Ammon's horn (tissue), 1 donor: ENCODE measurements at regions not wholly inside any gene's neighbourhood (a gene's known extent, or its start where the extent isn't known, plus 50 kb on each side); places are given as distances from the start of the nearest gene placed in this dataset.
A peak's percentile ranks its signal among the peaks of the same experiment; 100 is the strongest.

Experiments used
- DNase-seq: peaks from one replicate; pipeline ENCODE4 v3.0.0-alpha.2; 2016; ENCODE audit warnings: low spot score

DNA sequence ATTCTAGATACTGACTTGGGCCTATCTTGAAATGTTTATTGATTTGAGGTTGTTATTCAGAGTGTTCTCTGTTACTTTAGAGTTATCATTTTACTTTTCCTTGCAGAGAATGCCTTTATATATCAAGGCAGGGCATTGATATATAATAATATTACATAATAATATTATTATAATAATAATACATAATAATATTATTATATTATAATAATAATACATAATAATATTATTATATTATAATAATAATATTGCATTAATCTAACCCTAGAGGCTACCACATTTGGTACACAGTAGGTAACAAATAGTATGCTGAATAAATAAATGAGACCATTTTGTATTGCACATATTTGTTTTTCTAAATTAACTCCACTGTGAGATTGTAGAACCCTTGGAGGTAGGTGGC is 216.3 kb downstream of the EFHB start:
- no peak for DNase-seq

GRCh38 chr3:19711160-19711782 is 222.7 kb downstream of the EFHB start:
- DNase-seq = no peak

GRCh38 chr3:19702416-19703078 is 231.5 kb downstream of the EFHB start:
- DNase-seq = no peak

DNA sequence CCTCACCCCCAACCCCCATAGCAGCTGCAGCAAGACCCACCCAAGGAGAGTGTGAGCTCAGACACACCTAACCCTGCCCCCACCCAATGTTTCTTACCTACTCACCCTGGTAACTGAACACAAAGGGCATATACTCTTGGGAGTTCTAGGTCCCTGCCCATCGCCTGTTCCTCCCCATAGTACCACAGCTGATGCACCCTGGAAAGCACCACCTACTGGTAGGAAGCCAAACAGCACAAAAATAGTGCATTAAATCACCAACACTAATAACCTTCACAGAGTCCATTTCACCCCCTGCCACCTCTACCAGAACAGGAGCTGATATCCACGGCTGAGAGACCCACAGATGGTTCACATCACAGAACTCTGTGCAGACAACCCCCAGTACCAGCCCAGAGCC is 245.2 kb downstream of the EFHB start:
- DNase-seq = no peak

- no peak for DNase-seq
These were observed 265.9 kb downstream of the EFHB start for GRCh38 chr3:19668163-19668562.

DNA sequence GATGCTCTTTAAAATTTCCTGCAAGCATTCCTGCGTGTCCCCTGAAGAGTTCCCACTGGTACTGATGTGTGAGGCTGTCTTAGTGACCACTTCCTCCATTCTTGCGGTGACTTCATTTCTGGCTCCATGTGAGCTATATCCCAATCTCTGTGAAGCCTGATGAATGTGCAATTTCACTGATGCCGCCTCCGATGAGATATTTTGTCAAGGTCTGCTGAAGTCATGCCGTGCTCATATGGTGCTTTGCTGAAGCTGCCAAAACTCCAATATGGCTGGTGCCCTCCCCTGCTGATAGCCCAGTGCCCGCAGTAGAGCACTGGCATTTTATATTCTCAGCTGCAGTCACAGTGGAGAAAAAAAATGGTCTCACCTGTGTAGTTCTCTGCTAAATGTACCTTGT is 271.5 kb downstream of the EFHB start:
- DNase-seq = peak; percentile 4

- DNase-seq = no peak
These were observed 281.7 kb downstream of the EFHB start for GRCh38 chr3:19652336-19652735.

DNA sequence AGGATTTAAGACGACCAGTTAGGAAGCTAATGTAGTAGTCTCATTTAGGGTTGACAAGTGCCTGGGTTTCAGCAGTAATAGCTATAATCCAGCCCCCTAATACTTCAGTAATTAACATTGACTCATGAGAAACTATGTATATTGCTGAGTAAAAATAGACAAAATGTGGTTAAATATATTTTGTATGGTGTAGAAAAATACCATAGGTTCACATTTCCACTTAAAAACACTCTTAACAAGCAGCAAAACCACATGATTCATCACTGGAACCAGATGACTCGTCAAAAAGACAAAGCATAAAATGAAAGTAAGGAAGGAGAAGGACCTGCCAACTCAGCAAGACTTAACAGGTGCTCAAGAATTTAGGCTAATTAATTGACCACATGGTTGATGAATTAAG is 288.9 kb downstream of the EFHB start:
- DNase-seq = no peak

DNA sequence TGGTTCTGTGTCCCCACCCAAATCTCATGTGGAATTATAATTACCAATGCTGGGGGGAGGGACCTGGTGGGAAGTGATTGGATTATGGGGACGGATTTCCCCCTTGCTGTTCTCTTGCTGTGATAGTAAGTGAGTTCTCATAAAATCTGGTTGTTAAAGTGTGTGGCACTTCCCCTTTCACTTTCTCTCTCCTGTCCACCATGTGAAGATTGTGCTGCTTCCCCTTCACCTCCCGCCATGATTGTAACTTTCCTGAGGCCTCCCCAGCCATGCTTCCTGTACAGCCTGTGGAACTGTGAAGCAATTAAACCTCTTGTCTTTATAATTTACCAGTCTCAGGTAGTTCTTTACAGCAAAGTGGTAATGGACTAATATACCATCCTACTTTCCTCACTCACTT is 289.6 kb downstream of the EFHB start:
- DNase-seq = no peak

DNA sequence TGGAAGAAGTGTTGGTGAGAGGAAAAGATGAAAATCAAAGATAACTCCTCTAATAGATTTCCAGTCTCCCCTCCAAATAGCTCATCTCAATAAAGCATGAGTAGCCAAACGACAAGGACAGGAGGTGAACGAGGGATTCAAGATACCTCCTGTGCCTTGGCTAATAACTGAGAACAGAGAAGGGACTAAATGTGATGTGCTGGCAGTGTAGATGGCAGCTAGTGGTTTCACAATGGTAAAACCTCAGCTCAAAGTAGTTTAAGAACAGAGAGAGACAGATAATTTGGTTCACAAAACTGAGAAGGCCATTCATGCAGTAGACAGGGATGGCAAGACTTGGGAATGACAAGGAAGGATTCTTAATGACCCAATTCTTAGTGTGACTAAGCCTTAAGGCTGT is 292.6 kb downstream of the EFHB start:
- DNase-seq = no peak

- no peak for DNase-seq
These were observed 301.6 kb downstream of the EFHB start for GRCh38 chr3:19632099-19633074.

GRCh38 chr3:19598870-19599269 is 335.1 kb downstream of the EFHB start:
- DNase-seq = no peak

DNA sequence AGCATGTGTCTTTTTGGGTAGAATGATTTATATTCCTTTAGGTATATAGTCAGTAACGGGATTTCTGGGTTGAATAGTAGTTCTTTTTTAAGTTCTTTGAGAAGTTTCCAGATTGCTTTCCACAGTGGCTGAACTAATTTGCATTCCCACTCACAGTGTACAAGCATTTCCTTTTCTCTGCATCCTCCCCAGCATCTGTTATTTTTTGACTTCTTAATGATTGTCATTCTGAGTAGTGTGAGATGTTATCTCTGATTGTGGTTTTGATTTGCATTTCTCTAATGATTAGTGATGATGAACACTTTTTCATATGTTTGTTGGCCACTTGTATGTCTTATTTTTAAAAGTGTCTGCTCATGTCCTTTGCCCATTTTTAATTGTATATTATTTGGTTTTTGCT is 337.6 kb downstream of the EFHB start:
- DNase-seq = no peak

GRCh38 chr3:19595884-19596283 is 338.1 kb downstream of the EFHB start:
- no peak for DNase-seq
